ENCODE measurements at regions not wholly inside any gene's neighbourhood (a gene's known extent, or its start where the extent isn't known, plus 50 kb on each side); places are given as distances from the start of the nearest gene placed in this dataset.
A peak's percentile ranks its signal among the peaks of the same experiment; 100 is the strongest.

- Histone ChIP-seq H3K9ac (no peak overlapping the region), H2AFZ (ENCODE audit: low read depth) (no peak overlapping the region), H4K20me1 (ENCODE audit: insufficient read depth) (no peaks in the 10 kb centered on the region), H3K79me2 (ENCODE audit: insufficient read depth, low read depth) (no peaks in the 10 kb centered on the region), H3K36me3 (ENCODE audit: insufficient read depth) (no peaks in the 10 kb centered on the region), H3K4me2 (no peak overlapping the region), H3K4me1 (ENCODE audit: low read depth, poor library complexity, severe bottlenecking) (peaks cover 11% of the 10 kb centered on the region), H3K4me3 (IDR thresholded peaks at IDR 0.05; ENCODE audit: insufficient read depth, low read depth, low read length) (no peak overlapping the region), H3K27me3 (ENCODE audit: insufficient read depth, low read depth) (no peaks in the 10 kb centered on the region), H3K27ac (no peak overlapping the region)
- TF ChIP-seq, protein P1, sequence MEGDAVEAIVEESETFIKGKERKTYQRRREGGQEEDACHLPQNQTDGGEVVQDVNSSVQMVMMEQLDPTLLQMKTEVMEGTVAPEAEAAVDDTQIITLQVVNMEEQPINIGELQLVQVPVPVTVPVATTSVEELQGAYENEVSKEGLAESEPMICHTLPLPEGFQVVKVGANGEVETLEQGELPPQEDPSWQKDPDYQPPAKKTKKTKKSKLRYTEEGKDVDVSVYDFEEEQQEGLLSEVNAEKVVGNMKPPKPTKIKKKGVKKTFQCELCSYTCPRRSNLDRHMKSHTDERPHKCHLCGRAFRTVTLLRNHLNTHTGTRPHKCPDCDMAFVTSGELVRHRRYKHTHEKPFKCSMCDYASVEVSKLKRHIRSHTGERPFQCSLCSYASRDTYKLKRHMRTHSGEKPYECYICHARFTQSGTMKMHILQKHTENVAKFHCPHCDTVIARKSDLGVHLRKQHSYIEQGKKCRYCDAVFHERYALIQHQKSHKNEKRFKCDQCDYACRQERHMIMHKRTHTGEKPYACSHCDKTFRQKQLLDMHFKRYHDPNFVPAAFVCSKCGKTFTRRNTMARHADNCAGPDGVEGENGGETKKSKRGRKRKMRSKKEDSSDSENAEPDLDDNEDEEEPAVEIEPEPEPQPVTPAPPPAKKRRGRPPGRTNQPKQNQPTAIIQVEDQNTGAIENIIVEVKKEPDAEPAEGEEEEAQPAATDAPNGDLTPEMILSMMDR (conservative IDR thresholded peaks at IDR 0.05; ENCODE audit: low read depth, low read length) = no peak
Measured at GRCh38 chr11:22552885-22553284, 72.7 kb downstream of the FANCF start.

- H2AFZ ChIP-seq (ENCODE audit: low read depth) = no peak overlapping the region
- no peak overlapping the region for H3K4me3 ChIP-seq (IDR thresholded peaks at IDR 0.05; ENCODE audit: insufficient read depth, low read depth, low read length)
- H4K20me1 ChIP-seq (ENCODE audit: insufficient read depth) = no peaks in the 10 kb centered on the region
- no peak overlapping the region for H3K27ac ChIP-seq
- TF ChIP-seq, protein P1 (conservative IDR thresholded peaks at IDR 0.05; ENCODE audit: low read depth, low read length) = no peak
- H3K79me2 ChIP-seq (ENCODE audit: insufficient read depth, low read depth) = no peaks in the 10 kb centered on the region
- H3K4me2 ChIP-seq = no peak overlapping the region
- H3K4me1 ChIP-seq (ENCODE audit: low read depth, poor library complexity, severe bottlenecking) = no peaks in the 10 kb centered on the region
- no peaks in the 10 kb centered on the region for H3K27me3 ChIP-seq (ENCODE audit: insufficient read depth, low read depth)
- H3K36me3 ChIP-seq (ENCODE audit: insufficient read depth) = no peaks in the 10 kb centered on the region
- H3K9ac ChIP-seq = no peak overlapping the region
Measured at GRCh38 chr11:22546746-22547145, 78.9 kb downstream of the FANCF start.

GRCh38 chr11:22543261-22543660 lies 82.4 kb downstream of the FANCF start:
- H3K27ac ChIP-seq = no peak overlapping the region

GRCh38 chr11:22539821-22540256 lies 85.8 kb downstream of the FANCF start:
- H3K36me3 ChIP-seq (ENCODE audit: insufficient read depth) = no peaks in the 10 kb centered on the region
- H3K27me3 ChIP-seq (ENCODE audit: insufficient read depth, low read depth) = no peaks in the 10 kb centered on the region
- no peak overlapping the region for H3K9ac ChIP-seq
- no peaks in the 10 kb centered on the region for H4K20me1 ChIP-seq (ENCODE audit: insufficient read depth)
- no peak overlapping the region for H3K27ac ChIP-seq
- TF ChIP-seq, protein P1 (conservative IDR thresholded peaks at IDR 0.05; ENCODE audit: low read depth, low read length) = peak; percentile 21; the same call in 1 of the 2 replicates
- no peaks in the 10 kb centered on the region for H3K4me1 ChIP-seq (ENCODE audit: low read depth, poor library complexity, severe bottlenecking)
- H3K4me3 ChIP-seq (IDR thresholded peaks at IDR 0.05; ENCODE audit: insufficient read depth, low read depth, low read length) = no peak overlapping the region
- H3K79me2 ChIP-seq (ENCODE audit: insufficient read depth, low read depth) = no peaks in the 10 kb centered on the region
- no peak overlapping the region for H3K4me2 ChIP-seq
- H2AFZ ChIP-seq (ENCODE audit: low read depth) = no peak overlapping the region

More at GRCh38 chr11:22543261-22543660, 82.4 kb downstream of the FANCF start:
- Histone ChIP-seq H3K36me3 (ENCODE audit: insufficient read depth) (no peaks in the 10 kb centered on the region), H3K4me1 (ENCODE audit: low read depth, poor library complexity, severe bottlenecking) (no peaks in the 10 kb centered on the region), H3K79me2 (ENCODE audit: insufficient read depth, low read depth) (no peaks in the 10 kb centered on the region), H2AFZ (ENCODE audit: low read depth) (no peak overlapping the region), H3K27me3 (ENCODE audit: insufficient read depth, low read depth) (no peaks in the 10 kb centered on the region), H4K20me1 (ENCODE audit: insufficient read depth) (no peaks in the 10 kb centered on the region), H3K4me3 (IDR thresholded peaks at IDR 0.05; ENCODE audit: insufficient read depth, low read depth, low read length) (no peak overlapping the region), H3K9ac (no peak overlapping the region), H3K4me2 (no peak overlapping the region)
- TF ChIP-seq, protein P1 (conservative IDR thresholded peaks at IDR 0.05; ENCODE audit: low read depth, low read length) = no peak
